Astrocyte (in vitro differentiated cells and primary cell): ENCODE measurements at regions not wholly inside any gene's neighbourhood (a gene's known extent, or its start where the extent isn't known, plus 50 kb on each side); places are given as distances from the start of the nearest gene placed in this dataset.

Experiments used
- DNase-seq: peaks from one replicate; pipeline ENCODE4 v3.0.0-alpha.2; 2010; ENCODE audit warnings: low read depth
- FAIRE-seq: peaks from 2 replicates; lab custom pipeline; 2011; peaks lifted over from hg19 to GRCh38; lab: Jason Lieb, UNC
- H2AFZ ChIP-seq: 2 replicates; pipeline ENCODE4 v1.6.0; 2012; ENCODE audit warnings: low read depth, low read length, inconsistent platforms
- H3K27ac ChIP-seq: 2 replicates; pipeline ENCODE4 v1.5.1; 2011; ENCODE audit warnings: low read depth, low read length, inconsistent platforms
- H3K27me3 ChIP-seq: 2 replicates; pipeline ENCODE4 v1.6.0; 2011; ENCODE audit warnings: low read length, inconsistent platforms; ENCODE audit not compliant: insufficient read depth
- H3K36me3 ChIP-seq: 2 replicates; pipeline ENCODE4 v1.5.1; 2011; ENCODE audit warnings: low read length, inconsistent platforms; ENCODE audit not compliant: insufficient read depth
- H3K4me1 ChIP-seq: 2 replicates; pipeline ENCODE4 v1.5.1; 2011; ENCODE audit warnings: low read length, inconsistent platforms; ENCODE audit not compliant: insufficient read depth
- H3K4me2 ChIP-seq: 2 replicates; pipeline ENCODE4 v1.6.0; 2012; ENCODE audit warnings: low read length, inconsistent platforms
- H3K4me3 ChIP-seq: 2 replicates; pipeline ENCODE4 v1.5.1; 2011; ENCODE audit warnings: low read depth, mild to moderate bottlenecking, low read length, inconsistent platforms; ENCODE audit not compliant: insufficient read depth
- H3K79me2 ChIP-seq: 2 replicates; pipeline ENCODE4 v1.6.0; 2012; ENCODE audit warnings: mild to moderate bottlenecking, low read length, inconsistent platforms; ENCODE audit not compliant: insufficient read depth
- H3K9ac ChIP-seq: 2 replicates; pipeline ENCODE4 v1.6.0; 2012; ENCODE audit warnings: mild to moderate bottlenecking, low read length, inconsistent platforms
- H3K9me3 ChIP-seq: 2 replicates; pipeline ENCODE4 v1.5.1; 2012; ENCODE audit warnings: low read depth, mild to moderate bottlenecking, low read length, inconsistent platforms; ENCODE audit not compliant: insufficient read depth
- H4K20me1 ChIP-seq: 2 replicates; pipeline ENCODE4 v1.6.0; 2012; ENCODE audit warnings: low read length, inconsistent platforms; ENCODE audit not compliant: insufficient read depth
- H3K27ac Mint-ChIP-seq: one replicate; pipeline ENCODE4 v1.8.0; 2021; ENCODE audit warnings: mild to moderate bottlenecking, mixed read lengths; ENCODE audit not compliant: unreplicated experiment
- H3K27me3 Mint-ChIP-seq: one replicate; pipeline ENCODE4 v1.8.0; 2021; ENCODE audit warnings: low read depth, mixed read lengths; ENCODE audit not compliant: unreplicated experiment
- H3K36me3 Mint-ChIP-seq: one replicate; pipeline ENCODE4 v1.8.0; 2021; ENCODE audit warnings: low read depth, mixed read lengths; ENCODE audit not compliant: unreplicated experiment
- H3K4me1 Mint-ChIP-seq: one replicate; pipeline ENCODE4 v1.8.0; 2021; ENCODE audit warnings: low read depth, mixed read lengths; ENCODE audit not compliant: unreplicated experiment
- H3K4me3 Mint-ChIP-seq: one replicate; pipeline ENCODE4 v1.8.0; 2021; ENCODE audit warnings: mild to moderate bottlenecking, moderate library complexity, mixed read lengths; ENCODE audit not compliant: unreplicated experiment
- H3K9me3 Mint-ChIP-seq: one replicate; pipeline ENCODE4 v1.8.0; 2021; ENCODE audit warnings: mild to moderate bottlenecking, mixed read lengths; ENCODE audit not compliant: unreplicated experiment
- EZH2 ChIP-seq: IDR thresholded peaks from 2 replicates; pipeline ENCODE4 v1.6.1; 2012; ENCODE audit warnings: mild to moderate bottlenecking, low read length, inconsistent platforms; ENCODE audit not compliant: insufficient read depth
- TF ChIP-seq, protein P1 (sequence below): IDR thresholded peaks from 2 replicates; pipeline ENCODE4 v1.5.1; 2011; ENCODE audit warnings: low read depth, mild to moderate bottlenecking, inconsistent platforms, low read length, moderate library complexity; ENCODE audit not compliant: insufficient read depth

DNA sequence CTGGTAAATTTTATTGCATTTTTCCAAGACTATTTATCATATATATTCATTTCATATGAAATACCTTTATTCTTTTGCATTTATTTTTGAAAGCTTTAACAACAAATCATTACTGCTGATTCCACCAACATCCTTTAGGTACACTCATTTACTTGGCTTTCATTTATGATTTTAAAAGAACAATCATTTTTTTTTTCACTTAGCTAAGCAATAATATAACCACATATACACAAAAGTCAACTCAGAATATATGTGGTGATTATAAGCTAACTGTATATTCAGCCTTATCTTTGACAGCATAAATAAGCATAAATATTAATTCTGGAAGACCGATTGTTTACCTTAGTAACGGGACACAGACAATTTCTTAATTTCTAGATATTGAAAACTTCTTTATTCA lies 458.6 kb upstream of the ZNF385D start:
- Histone ChIP-seq H4K20me1 (no peaks in the 10 kb centered on the region), H3K9ac (no peak overlapping the region), H3K27me3 (peaks cover 2% of the 10 kb centered on the region), H3K36me3 (no peaks in the 10 kb centered on the region), H3K79me2 (no peaks in the 10 kb centered on the region), H3K4me2 (no peak overlapping the region), H3K4me3 (no peak overlapping the region), H3K9me3 (no peaks in the 10 kb centered on the region), H3K4me1 (no peaks in the 10 kb centered on the region), H3K27ac (no peak overlapping the region), H2AFZ (no peak overlapping the region)
- H3K27ac Mint-ChIP-seq: no peak overlapping the region
- H3K4me3 Mint-ChIP-seq: no peak overlapping the region
- no peaks in the 10 kb centered on the region for H3K36me3 Mint-ChIP-seq
- TF ChIP-seq EZH2: no peak
- TF ChIP-seq, protein P1, sequence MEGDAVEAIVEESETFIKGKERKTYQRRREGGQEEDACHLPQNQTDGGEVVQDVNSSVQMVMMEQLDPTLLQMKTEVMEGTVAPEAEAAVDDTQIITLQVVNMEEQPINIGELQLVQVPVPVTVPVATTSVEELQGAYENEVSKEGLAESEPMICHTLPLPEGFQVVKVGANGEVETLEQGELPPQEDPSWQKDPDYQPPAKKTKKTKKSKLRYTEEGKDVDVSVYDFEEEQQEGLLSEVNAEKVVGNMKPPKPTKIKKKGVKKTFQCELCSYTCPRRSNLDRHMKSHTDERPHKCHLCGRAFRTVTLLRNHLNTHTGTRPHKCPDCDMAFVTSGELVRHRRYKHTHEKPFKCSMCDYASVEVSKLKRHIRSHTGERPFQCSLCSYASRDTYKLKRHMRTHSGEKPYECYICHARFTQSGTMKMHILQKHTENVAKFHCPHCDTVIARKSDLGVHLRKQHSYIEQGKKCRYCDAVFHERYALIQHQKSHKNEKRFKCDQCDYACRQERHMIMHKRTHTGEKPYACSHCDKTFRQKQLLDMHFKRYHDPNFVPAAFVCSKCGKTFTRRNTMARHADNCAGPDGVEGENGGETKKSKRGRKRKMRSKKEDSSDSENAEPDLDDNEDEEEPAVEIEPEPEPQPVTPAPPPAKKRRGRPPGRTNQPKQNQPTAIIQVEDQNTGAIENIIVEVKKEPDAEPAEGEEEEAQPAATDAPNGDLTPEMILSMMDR: no peak
- H3K27me3 Mint-ChIP-seq: no peaks in the 10 kb centered on the region
- DNase-seq: no peak
- H3K4me1 Mint-ChIP-seq: no peaks in the 10 kb centered on the region
- FAIRE-seq: no peak
- no peaks in the 10 kb centered on the region for H3K9me3 Mint-ChIP-seq

DNA sequence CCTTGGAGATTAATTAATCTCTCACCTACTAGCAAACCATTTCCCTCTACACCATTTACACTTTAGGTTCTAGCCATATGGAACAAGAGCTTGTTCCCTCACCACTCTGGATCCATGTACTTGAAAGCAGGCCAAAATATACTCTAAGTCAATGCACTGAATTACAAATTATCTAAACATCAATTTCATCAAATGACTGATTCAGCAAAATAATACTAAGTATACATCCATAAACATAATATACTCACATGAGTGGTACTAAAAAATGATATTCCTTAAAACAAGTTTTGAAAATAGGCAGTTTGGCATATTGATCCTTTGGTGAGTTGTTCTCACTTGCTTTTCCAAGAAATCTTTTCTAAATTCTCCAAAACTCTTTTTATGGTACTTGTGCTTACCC lies 459.7 kb upstream of the ZNF385D start:
- Histone ChIP-seq H3K4me2 (no peak overlapping the region), H3K36me3 (no peaks in the 10 kb centered on the region), H3K27ac (no peak overlapping the region), H3K9me3 (no peaks in the 10 kb centered on the region), H4K20me1 (no peaks in the 10 kb centered on the region), H3K9ac (no peak overlapping the region), H3K4me1 (no peaks in the 10 kb centered on the region), H3K79me2 (no peaks in the 10 kb centered on the region), H3K4me3 (no peak overlapping the region), H3K27me3 (peaks cover 2% of the 10 kb centered on the region), H2AFZ (no peak overlapping the region)
- no peaks in the 10 kb centered on the region for H3K36me3 Mint-ChIP-seq
- TF ChIP-seq, protein P1: no peak
- no peak for TF ChIP-seq EZH2
- no peaks in the 10 kb centered on the region for H3K27me3 Mint-ChIP-seq
- no peak overlapping the region for H3K4me3 Mint-ChIP-seq
- no peak overlapping the region for H3K27ac Mint-ChIP-seq
- H3K4me1 Mint-ChIP-seq: no peaks in the 10 kb centered on the region
- H3K9me3 Mint-ChIP-seq: no peaks in the 10 kb centered on the region
- DNase-seq: no peak
- no peak for FAIRE-seq

DNA sequence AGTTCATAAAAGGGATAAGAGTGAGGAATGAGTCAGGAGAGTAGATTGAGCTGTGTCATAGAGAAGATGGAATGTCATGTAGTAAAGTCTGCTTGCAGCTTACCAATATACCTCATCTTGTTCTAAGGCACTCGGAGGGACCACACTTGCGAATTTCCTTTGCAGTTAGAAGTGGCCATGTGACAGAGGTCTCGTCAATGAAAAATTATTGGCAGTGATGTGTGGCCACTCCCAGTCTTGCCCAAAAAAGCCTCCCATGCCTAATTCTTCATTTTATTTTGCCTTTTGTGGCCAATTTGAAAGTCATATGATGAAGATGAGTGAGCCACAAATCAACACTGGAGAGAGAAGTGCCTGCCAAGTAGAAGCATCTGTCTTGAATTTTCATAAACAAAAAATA lies 465.6 kb upstream of the ZNF385D start:
- Mint-ChIP-seq H3K27ac (no peak overlapping the region), H3K4me3 (no peak overlapping the region), H3K9me3 (no peaks in the 10 kb centered on the region), H3K27me3 (peaks cover 4% of the 10 kb centered on the region), H3K4me1 (peaks cover 2% of the 10 kb centered on the region), H3K36me3 (no peaks in the 10 kb centered on the region)
- Histone ChIP-seq H3K4me3 (no peak overlapping the region), H3K9me3 (no peaks in the 10 kb centered on the region), H3K4me1 (no peaks in the 10 kb centered on the region), H3K36me3 (no peaks in the 10 kb centered on the region), H3K27ac (no peak overlapping the region), H3K9ac (no peak overlapping the region), H3K79me2 (no peaks in the 10 kb centered on the region), H3K27me3 (peaks cover 2% of the 10 kb centered on the region), H4K20me1 (no peaks in the 10 kb centered on the region), H2AFZ (no peak overlapping the region), H3K4me2 (no peak overlapping the region)
- TF ChIP-seq, protein P1: no peak
- no peak for TF ChIP-seq EZH2
- DNase-seq (no peak), FAIRE-seq (no peak)
